ENCODE measurements at regions not wholly inside any gene's neighbourhood (a gene's known extent, or its start where the extent isn't known, plus 50 kb on each side); places are given as distances from the start of the nearest gene placed in this dataset.

- ATAC-seq (peak; percentile 35), DNase-seq (no peak)
- POLR2A ChIA-PET = no interaction called here
- H3K4me1 ChIP-seq (ENCODE audit: control insufficient read depth in 2 of 2, insufficient read depth in 2 of 2, low read length in 2 of 2) = no peaks in the 10 kb centered on the region
- peaks cover 0 to 4% (median 0%) of the 10 kb centered on the region in 5 donors for H3K36me3 Mint-ChIP-seq
- CTCF ChIA-PET = no interaction called here
- peaks cover 0 to 2% (median 0%) of the 10 kb centered on the region in 11 donors for H3K9me3 Mint-ChIP-seq
- H3K27me3 ChIP-seq (ENCODE audit: control insufficient read depth in 2 of 2, insufficient read depth in 2 of 2, low read length in 2 of 2) = no peaks in the 10 kb centered on the region
- H3K4me3 ChIP-seq (ENCODE audit: low read length) = no peak overlapping the region
- H3K27ac ChIP-seq (ENCODE audit: low read depth, low read length) = no peak overlapping the region
- no peak overlapping the region for H3K4me3 Mint-ChIP-seq
- H3K27me3 Mint-ChIP-seq = peaks cover 3 to 7% (median 4%) of the 10 kb centered on the region in 5 donors
- intact Hi-C loops (cut with micrococcal nuclease) = no loop called here
- H3K9me3 ChIP-seq (ENCODE audit: control insufficient read depth in 2 of 3, low read length in 3 of 3) = no peaks in the 10 kb centered on the region
- H3K36me3 ChIP-seq (ENCODE audit: control insufficient read depth in 2 of 3, insufficient read depth in 3 of 3, low read length in 3 of 3) = no peaks in the 10 kb centered on the region
- no peak overlapping the region for H3K27ac Mint-ChIP-seq
- H3K4me1 Mint-ChIP-seq = peaks cover 0 to 26% (median 4%) of the 10 kb centered on the region in 7 donors
These were observed 104.1 kb upstream of the ITPRID2 start for GRCh38 chr2:181787310-181788048.

DNA sequence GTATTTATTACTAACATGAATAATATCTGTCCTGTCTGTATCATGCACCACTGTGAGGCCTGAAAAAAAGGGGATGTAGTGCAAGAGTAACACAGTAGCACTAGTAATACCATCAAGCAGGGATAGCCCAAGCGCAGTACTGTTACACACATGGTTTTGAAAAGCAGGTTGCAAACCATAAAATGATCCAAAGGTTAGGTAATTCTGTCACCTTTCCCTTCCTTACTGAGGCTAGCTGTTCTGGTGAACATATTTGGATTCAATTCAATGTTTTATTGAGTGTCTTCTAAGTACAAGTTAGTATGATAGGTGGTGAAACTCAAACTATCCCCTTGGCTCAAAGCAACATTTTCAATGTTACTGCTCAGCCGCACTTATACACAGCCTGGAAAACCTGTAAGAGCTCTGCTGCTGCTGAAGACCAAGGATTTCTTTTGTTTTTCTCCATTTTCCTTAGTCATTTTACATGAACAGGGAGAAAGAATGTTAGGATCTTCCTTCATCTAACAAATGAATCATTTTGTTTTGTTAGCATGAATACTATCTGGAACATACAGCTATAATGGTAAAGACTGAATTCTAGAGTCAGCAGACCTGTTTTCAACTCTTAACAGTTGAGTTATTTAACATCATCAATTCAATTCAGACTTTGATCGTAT, 102.5 kb upstream of the ITPRID2 start:
- no peak overlapping the region for H3K27ac ChIP-seq (ENCODE audit: low read depth, low read length)
- no peak overlapping the region for H3K4me3 ChIP-seq (ENCODE audit: low read length)
- intact Hi-C loops (cut with micrococcal nuclease) = no loop called here
- Mint-ChIP-seq H3K36me3 (peaks cover 0 to 6% (median 0%) of the 10 kb centered on the region in 5 donors), H3K4me3 (no peak overlapping the region), H3K27me3 (peaks cover 0 to 7% (median 4%) of the 10 kb centered on the region in 5 donors), H3K4me1 (peaks cover 0 to 26% (median 4%) of the 10 kb centered on the region in 7 donors), H3K27ac (no peak overlapping the region), H3K9me3 (peaks cover 0 to 8% (median 5%) of the 10 kb centered on the region in 11 donors)
- H3K4me1 ChIP-seq (ENCODE audit: control insufficient read depth in 2 of 2, insufficient read depth in 2 of 2, low read length in 2 of 2) = no peaks in the 10 kb centered on the region
- H3K9me3 ChIP-seq (ENCODE audit: control insufficient read depth in 2 of 3, low read length in 3 of 3) = no peaks in the 10 kb centered on the region
- POLR2A ChIA-PET = no interaction called here
- DNase-seq (no peak), ATAC-seq (no peak)
- no peaks in the 10 kb centered on the region for H3K27me3 ChIP-seq (ENCODE audit: control insufficient read depth in 2 of 2, insufficient read depth in 2 of 2, low read length in 2 of 2)
- no peaks in the 10 kb centered on the region for H3K36me3 ChIP-seq (ENCODE audit: control insufficient read depth in 2 of 3, insufficient read depth in 3 of 3, low read length in 3 of 3)
- CTCF ChIA-PET = interaction anchor here (0.6 to 0.7 kb wide), 2 partner anchors 117 to 146 kb away, joined by 3 read pairs; no protein-coding TSS in a partner anchor

- peaks cover 0 to 6% (median 0%) of the 10 kb centered on the region in 5 donors for H3K36me3 Mint-ChIP-seq
These were observed 101.6 kb upstream of the ITPRID2 start for GRCh38 chr2:181789827-181790448.

DNA sequence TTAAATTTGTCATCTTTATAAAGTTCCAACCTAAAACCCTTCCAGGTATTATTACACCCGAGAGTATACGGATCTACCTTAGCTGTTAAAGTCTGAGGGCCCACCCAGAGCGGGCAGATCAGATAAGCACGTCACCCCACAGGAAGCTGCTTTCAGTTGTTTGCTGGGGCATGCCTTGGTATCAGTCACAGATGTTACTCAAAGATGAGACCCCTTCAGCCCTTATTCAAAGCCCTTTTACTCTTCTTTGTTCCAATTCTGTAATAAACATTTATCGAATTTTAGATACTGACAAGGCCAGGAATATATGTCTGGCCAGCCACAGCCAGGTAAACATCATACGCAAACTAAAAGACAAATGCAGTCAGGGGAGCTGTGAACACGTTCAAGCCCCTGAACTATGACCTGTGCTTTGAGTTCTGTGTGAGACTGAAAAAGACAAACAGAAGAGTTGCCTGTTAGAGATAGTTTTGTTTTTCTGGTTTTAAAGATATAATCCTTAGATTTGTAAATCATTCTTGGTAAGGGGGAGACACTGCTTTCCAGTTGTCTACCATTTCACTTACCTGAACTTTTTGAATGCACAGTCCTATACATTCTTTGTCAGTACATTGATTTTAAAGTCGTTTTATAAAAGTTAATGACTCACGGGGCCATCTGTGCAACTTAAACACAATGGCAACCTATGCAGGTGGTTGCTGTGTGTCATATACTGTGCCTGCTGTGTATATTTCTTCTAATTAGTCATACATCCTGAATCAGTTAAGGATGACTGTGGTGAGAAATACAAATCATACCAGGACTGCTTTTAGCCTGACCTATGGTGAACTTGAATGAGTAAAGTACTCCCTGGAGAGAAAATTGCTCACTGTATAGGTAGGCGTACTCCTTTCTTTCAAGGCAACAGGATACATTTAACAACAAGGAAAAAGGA, 100.5 kb upstream of the ITPRID2 start:
- POLR2A ChIA-PET = no interaction called here
- ATAC-seq (peak; percentile 68), DNase-seq (peak in 2 of 9 donors; percentile 6 to 10)
- CTCF ChIA-PET = no interaction called here
- Mint-ChIP-seq H3K27ac (peak overlapping the region in 3 of 9 donors; percentile 12 to 75 (median 12)), H3K27me3 (peaks cover 0 to 7% (median 4%) of the 10 kb centered on the region in 5 donors), H3K4me1 (peaks cover 0 to 26% (median 4%) of the 10 kb centered on the region in 7 donors), H3K36me3 (peaks cover 0 to 6% (median 0%) of the 10 kb centered on the region in 5 donors), H3K4me3 (peak overlapping the region in 1 of 10 donors; percentile 15), H3K9me3 (peaks cover 0 to 8% (median 5%) of the 10 kb centered on the region in 11 donors)
- no peaks in the 10 kb centered on the region for H3K9me3 ChIP-seq (ENCODE audit: control insufficient read depth in 2 of 3, low read length in 3 of 3)
- no peaks in the 10 kb centered on the region for H3K4me1 ChIP-seq (ENCODE audit: control insufficient read depth in 2 of 2, insufficient read depth in 2 of 2, low read length in 2 of 2)
- intact Hi-C loops (cut with micrococcal nuclease) = no loop called here
- no peak overlapping the region for H3K4me3 ChIP-seq (ENCODE audit: low read length)
- no peaks in the 10 kb centered on the region for H3K36me3 ChIP-seq (ENCODE audit: control insufficient read depth in 2 of 3, insufficient read depth in 3 of 3, low read length in 3 of 3)
- H3K27ac ChIP-seq (ENCODE audit: low read depth, low read length) = no peak overlapping the region
- H3K27me3 ChIP-seq (ENCODE audit: control insufficient read depth in 2 of 2, insufficient read depth in 2 of 2, low read length in 2 of 2) = no peaks in the 10 kb centered on the region

More at GRCh38 chr2:181789827-181790448, 101.6 kb upstream of the ITPRID2 start:
- Histone ChIP-seq H3K27me3 (ENCODE audit: control insufficient read depth in 2 of 2, insufficient read depth in 2 of 2, low read length in 2 of 2) (no peaks in the 10 kb centered on the region), H3K36me3 (ENCODE audit: control insufficient read depth in 2 of 3, insufficient read depth in 3 of 3, low read length in 3 of 3) (no peaks in the 10 kb centered on the region), H3K9me3 (ENCODE audit: control insufficient read depth in 2 of 3, low read length in 3 of 3) (no peaks in the 10 kb centered on the region), H3K27ac (ENCODE audit: low read depth, low read length) (no peak overlapping the region), H3K4me1 (ENCODE audit: control insufficient read depth in 2 of 2, insufficient read depth in 2 of 2, low read length in 2 of 2) (no peaks in the 10 kb centered on the region), H3K4me3 (ENCODE audit: low read length) (no peak overlapping the region)
- peaks cover 0 to 26% (median 4%) of the 10 kb centered on the region in 7 donors for H3K4me1 Mint-ChIP-seq
- intact Hi-C loops (cut with micrococcal nuclease) = no loop called here
- DNase-seq (no peak), ATAC-seq (no peak)
- CTCF ChIA-PET = interaction anchor here (0.7 kb wide), 1 partner anchor 145 kb away, joined by 3 read pairs; no protein-coding TSS in a partner anchor
- H3K9me3 Mint-ChIP-seq = peaks cover 0 to 8% (median 5%) of the 10 kb centered on the region in 11 donors
- H3K4me3 Mint-ChIP-seq = no peak overlapping the region
- peaks cover 0 to 7% (median 4%) of the 10 kb centered on the region in 5 donors for H3K27me3 Mint-ChIP-seq
- POLR2A ChIA-PET = no interaction called here
- H3K27ac Mint-ChIP-seq = no peak overlapping the region

DNA sequence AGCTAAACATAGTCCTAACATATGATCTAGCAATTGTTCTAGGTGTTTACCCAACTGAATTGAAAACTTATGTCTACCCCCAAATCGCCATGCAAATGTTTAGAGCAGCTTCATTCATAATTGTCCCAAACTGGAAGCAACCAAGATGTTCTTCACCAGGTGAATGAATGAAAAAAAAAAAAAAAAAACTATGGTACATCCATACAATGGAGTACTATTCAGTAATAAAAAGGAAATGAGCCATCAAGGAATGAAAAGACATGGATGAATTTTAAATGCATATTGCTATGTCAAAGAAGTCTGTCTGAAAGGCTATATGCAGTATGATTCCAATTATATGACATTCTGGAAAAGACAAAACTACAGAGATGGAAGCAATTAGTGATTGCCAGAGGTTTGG, 98.6 kb upstream of the ITPRID2 start:
- POLR2A ChIA-PET = no interaction called here
- Mint-ChIP-seq H3K36me3 (peaks cover 0 to 4% (median 0%) of the 10 kb centered on the region in 5 donors), H3K4me1 (peaks cover 0 to 19% (median 4%) of the 10 kb centered on the region in 7 donors), H3K27me3 (peaks cover 0 to 7% (median 1%) of the 10 kb centered on the region in 5 donors), H3K9me3 (peaks cover 0 to 8% (median 5%) of the 10 kb centered on the region in 11 donors), H3K4me3 (no peak overlapping the region), H3K27ac (no peak overlapping the region)
- no peak overlapping the region for H3K27ac ChIP-seq (ENCODE audit: low read depth, low read length)
- intact Hi-C loops (cut with micrococcal nuclease) = no loop called here
- DNase-seq (no peak), ATAC-seq (no peak)
- H3K4me1 ChIP-seq (ENCODE audit: control insufficient read depth in 2 of 2, insufficient read depth in 2 of 2, low read length in 2 of 2) = no peaks in the 10 kb centered on the region
- no peaks in the 10 kb centered on the region for H3K9me3 ChIP-seq (ENCODE audit: control insufficient read depth in 2 of 3, low read length in 3 of 3)
- H3K4me3 ChIP-seq (ENCODE audit: low read length) = no peak overlapping the region
- H3K27me3 ChIP-seq (ENCODE audit: control insufficient read depth in 2 of 2, insufficient read depth in 2 of 2, low read length in 2 of 2) = no peaks in the 10 kb centered on the region
- H3K36me3 ChIP-seq (ENCODE audit: control insufficient read depth in 2 of 3, insufficient read depth in 3 of 3, low read length in 3 of 3) = no peaks in the 10 kb centered on the region
- CTCF ChIA-PET = no interaction called here

DNA sequence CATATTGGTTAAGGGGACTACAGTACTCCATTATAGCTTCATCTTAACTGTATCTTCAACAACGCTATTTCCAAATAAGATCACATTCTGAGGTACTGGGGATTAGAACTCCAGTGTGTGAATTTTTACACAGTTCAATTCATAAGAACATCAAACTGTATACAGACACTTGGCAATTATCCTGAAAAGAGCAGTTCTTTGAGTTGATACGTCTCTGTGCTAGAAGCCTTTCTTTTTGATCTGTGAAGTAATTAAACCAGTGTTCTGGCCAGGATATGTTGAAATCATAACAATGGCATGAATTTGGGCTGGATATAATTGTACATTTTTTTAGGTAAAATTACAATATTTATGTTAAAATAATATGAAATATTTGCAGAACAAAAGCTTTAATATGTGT, 93.5 kb upstream of the ITPRID2 start:
- H3K4me3 ChIP-seq (ENCODE audit: low read length) = no peak overlapping the region
- H3K27me3 Mint-ChIP-seq = peaks cover 0 to 17% (median 5%) of the 10 kb centered on the region in 5 donors
- H3K36me3 ChIP-seq (ENCODE audit: control insufficient read depth in 2 of 3, insufficient read depth in 3 of 3, low read length in 3 of 3) = no peaks in the 10 kb centered on the region
- intact Hi-C loops (cut with micrococcal nuclease) = no loop called here
- no peak for ATAC-seq
- no peak overlapping the region for H3K27ac ChIP-seq (ENCODE audit: low read depth, low read length)
- no peaks in the 10 kb centered on the region for H3K9me3 ChIP-seq (ENCODE audit: control insufficient read depth in 2 of 3, low read length in 3 of 3)
- H3K27me3 ChIP-seq (ENCODE audit: control insufficient read depth in 2 of 2, insufficient read depth in 2 of 2, low read length in 2 of 2) = no peaks in the 10 kb centered on the region
- no peaks in the 10 kb centered on the region for H3K4me1 Mint-ChIP-seq
- POLR2A ChIA-PET = no interaction called here
- H3K4me1 ChIP-seq (ENCODE audit: control insufficient read depth in 2 of 2, insufficient read depth in 2 of 2, low read length in 2 of 2) = no peaks in the 10 kb centered on the region
- H3K27ac Mint-ChIP-seq = no peak overlapping the region
- H3K36me3 Mint-ChIP-seq = peaks cover 0 to 4% (median 2%) of the 10 kb centered on the region in 5 donors
- CTCF ChIA-PET = no interaction called here
- no peak overlapping the region for H3K4me3 Mint-ChIP-seq
- peaks cover 1 to 10% (median 6%) of the 10 kb centered on the region in 11 donors for H3K9me3 Mint-ChIP-seq
- DNase-seq = no peak

All from naive thymus-derived CD4-positive, alpha-beta T cell (primary cell).